OCI-LY3 (cell line): ENCODE measurements at regions not wholly inside any gene's neighbourhood (a gene's known extent, or its start where the extent isn't known, plus 50 kb on each side); places are given as distances from the start of the nearest gene placed in this dataset.

Experiments
- H2AFZ ChIP-seq: fragments of 200-600, 300-600 bp; shearing (Covaris generic); 2 replicates; pipeline ENCODE4 v1.6.0; 2014; ENCODE audit warnings: antibody characterized with exemption, low read depth, low read length
- H3K27ac ChIP-seq: fragments of 200-600, 300-600 bp; sonication (generic); 2 replicates; pipeline ENCODE4 v1.5.1; 2014; ENCODE audit warnings: mild to moderate bottlenecking, low read length, moderate library complexity, mixed read lengths
- H3K27me3 ChIP-seq: fragments of 200-600, 300-600 bp; sonication (generic); 2 replicates; pipeline ENCODE4 v1.6.1; 2014; ENCODE audit warnings: low read depth, low read length, mixed read lengths
- H3K36me3 ChIP-seq: fragments of 200-600, 300-600 bp; sonication (generic); replicated peaks from 2 replicates; pipeline ENCODE3; 2014; ENCODE audit warnings: low read depth, low read length, mixed read lengths
- H3K4me1 ChIP-seq: fragments of 300-600, 200-600 bp; sonication (generic); 2 replicates; pipeline ENCODE4 v1.6.1; 2014; ENCODE audit warnings: low read length, mixed read lengths
- H3K4me2 ChIP-seq: fragments of 200-600, 300-600 bp; sonication (generic); 2 replicates; pipeline ENCODE4 v1.6.1; 2014; ENCODE audit warnings: low read length, mixed read lengths
- H3K4me3 ChIP-seq: fragments of 300-600, 200-600 bp; sonication (generic); 2 replicates; pipeline ENCODE4 v1.5.1; 2014; ENCODE audit warnings: antibody characterized with exemption, mild to moderate bottlenecking, low read length, moderate library complexity
- H3K79me2 ChIP-seq: fragments of 300-600, 200-600 bp; shearing (Covaris generic); 2 replicates; pipeline ENCODE4 v1.6.1; 2014; ENCODE audit warnings: mild to moderate bottlenecking, low read length, mixed read lengths
- H3K9ac ChIP-seq: fragments of 300-600, 200-600 bp; shearing (Covaris generic); 2 replicates; pipeline ENCODE4 v1.6.0; 2014; ENCODE audit warnings: mild to moderate bottlenecking, low read length, moderate library complexity
- H3K9me3 ChIP-seq: fragments of 200-600, 300-600 bp; shearing (Covaris generic); 2 replicates; pipeline ENCODE4 v1.6.1; 2014; ENCODE audit warnings: low read length, mixed read lengths; ENCODE audit not compliant: insufficient read depth
- H4K20me1 ChIP-seq: fragments of 200-600, 300-600 bp; sonication (generic); 2 replicates; pipeline ENCODE4 v1.6.1; 2016; ENCODE audit warnings: low read length, mixed read lengths; ENCODE audit not compliant: insufficient read depth
- CTCF ChIP-seq: fragments of 200-600, 300-600 bp; sonication (generic); IDR thresholded peaks from 2 replicates; pipeline ENCODE4 v1.5.1; 2014; ENCODE audit warnings: antibody characterized with exemption, low read length, low read depth
- EZH2phosphoT487 ChIP-seq: fragments of 200-600 bp; shearing (Covaris generic); IDR thresholded peaks from 2 replicates; pipeline ENCODE4 v1.6.1; 2018; ENCODE audit warnings: antibody characterized with exemption, mixed run types, low read depth

- H3K79me2 ChIP-seq, result no peaks in the 10 kb centered on the region
- no peaks in the 10 kb centered on the region for H4K20me1 ChIP-seq
- no peaks in the 10 kb centered on the region for H3K36me3 ChIP-seq
- H3K27me3 ChIP-seq, result peaks cover 3% of the 10 kb centered on the region; the same call in 1 of the 2 replicates
- H3K9me3 ChIP-seq, result no peaks in the 10 kb centered on the region
- H3K27ac ChIP-seq, result no peak overlapping the region
- peaks cover 7% of the 10 kb centered on the region for H3K4me1 ChIP-seq
- no peak overlapping the region for H3K9ac ChIP-seq
- no peak overlapping the region for H2AFZ ChIP-seq
- no peak overlapping the region for H3K4me2 ChIP-seq
- H3K4me3 ChIP-seq, result no peak overlapping the region
- TF ChIP-seq CTCF, result no peak
- no peak for TF ChIP-seq EZH2phosphoT487
Observed at GRCh38 chr13:36616706-36617105, 57.1 kb upstream of the SERTM1 start.

- Histone ChIP-seq H3K27ac (no peak overlapping the region), H2AFZ (no peak overlapping the region), H3K9me3 (no peaks in the 10 kb centered on the region), H3K4me3 (no peak overlapping the region; the same call in 1 of the 2 replicates), H3K79me2 (no peaks in the 10 kb centered on the region), H3K27me3 (no peaks in the 10 kb centered on the region), H3K36me3 (no peaks in the 10 kb centered on the region), H3K9ac (no peak overlapping the region), H3K4me1 (peaks cover 7% of the 10 kb centered on the region), H3K4me2 (peak overlapping the region; percentile 32), H4K20me1 (no peaks in the 10 kb centered on the region)
- TF ChIP-seq CTCF (no peak), EZH2phosphoT487 (no peak)
Observed at GRCh38 chr13:36619535-36619934, 54.3 kb upstream of the SERTM1 start.
